ENCODE measurements at regions not wholly inside any gene's neighbourhood (a gene's known extent, or its start where the extent isn't known, plus 50 kb on each side); places are given as distances from the start of the nearest gene placed in this dataset.

- FAIRE-seq (no peak), DNase-seq (ENCODE audit: insufficient read length, low spot score) (no peak)
- no peak for TF ChIP-seq POLR2A (IDR thresholded peaks at IDR 0.05; ENCODE audit: low read depth, low read length)
Observed at GRCh38 chr13:74710006-74710405, 575.8 kb upstream of the KLF12 start.

DNA sequence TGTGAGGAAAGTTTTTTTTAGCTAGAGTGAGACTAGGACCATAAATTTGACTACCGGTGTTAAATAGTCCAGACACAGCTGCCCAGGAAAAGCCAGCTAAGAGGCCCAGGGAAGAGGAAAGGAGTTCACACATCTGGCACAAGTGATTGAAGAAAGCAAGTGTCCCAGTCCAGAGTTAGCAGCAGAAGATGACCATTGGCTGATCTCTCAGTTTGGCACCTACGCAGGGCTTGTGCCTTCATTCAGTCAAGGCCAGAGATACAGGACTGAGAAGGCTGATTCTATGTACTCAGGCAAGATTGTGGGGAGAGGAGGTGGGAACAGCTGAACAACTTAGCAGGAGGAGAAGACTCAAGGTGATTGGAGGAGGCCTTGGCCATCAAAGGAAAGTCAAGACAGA, 575.0 kb upstream of the KLF12 start:
- DNase-seq (ENCODE audit: insufficient read length, low spot score) (no peak), FAIRE-seq (no peak)
- TF ChIP-seq POLR2A (IDR thresholded peaks at IDR 0.05; ENCODE audit: low read depth, low read length), result no peak

GRCh38 chr13:74708629-74709028, 574.4 kb upstream of the KLF12 start:
- TF ChIP-seq POLR2A (IDR thresholded peaks at IDR 0.05; ENCODE audit: low read depth, low read length), result no peak
- DNase-seq (ENCODE audit: insufficient read length, low spot score) (no peak), FAIRE-seq (no peak)

GRCh38 chr13:74707291-74707690, 573.1 kb upstream of the KLF12 start:
- no peak for FAIRE-seq
- no peak for DNase-seq (ENCODE audit: insufficient read length, low spot score)

DNA sequence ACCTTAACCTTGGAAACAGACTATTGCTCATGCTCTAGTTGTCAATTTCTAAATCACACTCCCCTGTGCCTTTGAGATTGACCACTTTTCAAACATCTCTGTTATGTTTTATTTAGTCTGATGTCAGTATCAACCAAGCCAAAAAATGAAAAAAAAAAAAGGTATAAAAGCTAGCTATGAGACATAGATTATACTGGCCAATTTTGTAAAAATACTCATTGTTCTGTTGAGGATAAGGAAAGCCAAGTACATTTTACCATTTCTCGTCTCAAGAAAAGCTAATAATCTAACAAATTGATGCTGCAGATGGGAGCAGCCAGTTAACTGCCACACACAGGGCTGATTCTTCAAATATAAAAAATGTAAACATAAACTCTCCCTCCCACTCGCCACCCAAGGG, 572.6 kb upstream of the KLF12 start:
- DNase-seq (ENCODE audit: insufficient read length, low spot score), result no peak
- TF ChIP-seq POLR2A (IDR thresholded peaks at IDR 0.05; ENCODE audit: low read depth, low read length), result no peak
- no peak for FAIRE-seq

More at GRCh38 chr13:74707291-74707690, 573.1 kb upstream of the KLF12 start:
- no peak for TF ChIP-seq POLR2A (IDR thresholded peaks at IDR 0.05; ENCODE audit: low read depth, low read length)

- no peak for FAIRE-seq
- no peak for TF ChIP-seq POLR2A (IDR thresholded peaks at IDR 0.05; ENCODE audit: low read depth, low read length)
- DNase-seq (ENCODE audit: insufficient read length, low spot score), result no peak
Observed at GRCh38 chr13:74705438-74705837, 571.2 kb upstream of the KLF12 start.

DNA sequence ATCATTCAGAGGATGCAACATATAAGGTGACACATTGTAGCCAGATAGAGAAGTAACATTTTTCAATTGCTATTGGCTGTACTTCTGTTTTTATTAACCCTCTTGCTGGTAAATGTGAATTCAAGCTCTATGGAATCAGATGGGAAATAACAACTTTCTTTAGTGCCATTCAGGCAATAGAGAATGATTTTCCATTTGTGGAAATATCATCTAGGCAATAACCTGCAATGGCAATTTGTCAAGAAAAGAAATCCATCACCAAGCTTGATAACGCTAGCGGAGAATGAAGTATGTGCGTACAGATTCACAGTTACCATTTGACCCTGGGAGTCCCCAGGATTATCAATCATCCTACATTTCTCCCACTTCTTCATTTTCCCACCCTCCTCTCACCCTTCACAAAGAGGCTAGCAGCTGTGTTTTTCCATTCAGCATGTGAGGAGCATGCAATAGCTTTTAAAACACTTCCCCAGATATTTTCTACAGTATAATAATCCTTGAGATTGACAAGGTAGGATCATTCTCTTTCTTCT, 569.7 kb upstream of the KLF12 start:
- no peak for FAIRE-seq
- TF ChIP-seq POLR2A (IDR thresholded peaks at IDR 0.05; ENCODE audit: low read depth, low read length), result no peak
- no peak for DNase-seq (ENCODE audit: insufficient read length, low spot score)

GRCh38 chr13:74696148-74696922, 562.1 kb upstream of the KLF12 start:
- no peak for TF ChIP-seq POLR2A (IDR thresholded peaks at IDR 0.05; ENCODE audit: low read depth, low read length)
- DNase-seq (ENCODE audit: insufficient read length, low spot score), result no peak
- no peak for FAIRE-seq

GRCh38 chr13:74695021-74695800, 561.0 kb upstream of the KLF12 start:
- no peak for TF ChIP-seq POLR2A (IDR thresholded peaks at IDR 0.05; ENCODE audit: low read depth, low read length)
- DNase-seq (ENCODE audit: insufficient read length, low spot score), result no peak
- FAIRE-seq, result no peak

DNA sequence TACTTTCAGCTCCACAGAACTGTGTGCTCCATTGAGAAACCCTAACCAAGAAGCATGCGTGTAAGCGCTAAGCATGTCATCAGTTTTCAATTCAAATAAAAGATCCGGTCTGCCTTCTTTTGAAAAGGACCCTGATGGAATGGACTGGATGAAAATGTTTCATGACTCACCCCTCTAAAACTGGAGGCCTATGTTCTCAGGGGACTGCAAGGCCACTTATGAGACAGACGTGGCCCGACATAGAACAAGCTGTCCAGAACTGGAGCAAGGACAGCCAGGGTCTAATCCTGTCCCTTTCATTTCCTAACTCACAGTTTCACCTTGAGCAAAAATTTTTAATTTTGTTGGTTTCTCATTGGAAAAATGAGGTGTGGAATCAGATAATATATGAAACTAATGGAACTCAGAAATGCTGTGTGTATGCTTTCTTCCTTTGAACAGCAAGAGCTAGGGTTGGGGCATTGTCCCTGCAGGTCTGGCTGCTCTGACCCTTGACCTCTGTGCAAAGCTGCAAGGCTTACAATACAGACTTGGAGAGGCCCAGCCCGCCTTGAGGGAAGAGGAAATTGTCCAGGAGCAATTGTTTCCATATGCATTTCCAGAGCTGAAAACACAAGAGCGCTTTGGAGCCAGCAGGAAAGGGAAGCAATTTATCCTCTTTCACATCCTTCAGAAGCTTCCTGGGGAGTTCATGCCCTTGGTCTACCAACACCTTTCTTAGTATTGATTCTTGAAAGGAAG, 553.4 kb upstream of the KLF12 start:
- TF ChIP-seq POLR2A (IDR thresholded peaks at IDR 0.05; ENCODE audit: low read depth, low read length), result no peak
- FAIRE-seq (no peak), DNase-seq (ENCODE audit: insufficient read length, low spot score) (no peak)

- DNase-seq (ENCODE audit: insufficient read length, low spot score) (no peak), FAIRE-seq (no peak)
- no peak for TF ChIP-seq POLR2A (IDR thresholded peaks at IDR 0.05; ENCODE audit: low read depth, low read length)
Observed at GRCh38 chr13:74683411-74683810, 549.2 kb upstream of the KLF12 start.

- TF ChIP-seq POLR2A (IDR thresholded peaks at IDR 0.05; ENCODE audit: low read depth, low read length), result no peak
- no peak for DNase-seq (ENCODE audit: insufficient read length, low spot score)
- no peak for FAIRE-seq
Observed at GRCh38 chr13:74682746-74683145, 548.5 kb upstream of the KLF12 start.

DNA sequence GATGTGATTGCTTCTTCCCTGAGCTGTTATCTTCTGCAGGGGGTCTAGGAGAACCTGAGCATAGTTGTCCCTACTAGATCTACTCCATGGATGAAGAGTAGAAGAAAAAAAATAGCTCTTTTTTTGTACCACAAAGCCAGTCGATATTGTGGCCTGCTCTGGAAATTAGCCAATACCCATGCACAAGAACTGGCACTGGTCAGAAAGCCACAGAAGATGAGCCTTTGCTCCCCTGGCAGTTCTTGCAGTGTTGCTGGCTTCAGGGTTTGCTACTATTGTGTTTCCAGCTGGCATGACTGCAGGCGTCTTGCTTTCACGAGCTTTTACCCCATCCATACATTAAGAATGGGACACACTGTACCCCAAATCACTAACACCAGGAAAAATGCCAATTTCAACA, 547.7 kb upstream of the KLF12 start:
- TF ChIP-seq POLR2A (IDR thresholded peaks at IDR 0.05; ENCODE audit: low read depth, low read length), result no peak
- no peak for FAIRE-seq

More for the DNA sequence above, 547.7 kb upstream of the KLF12 start:
- no peak for DNase-seq (ENCODE audit: insufficient read length, low spot score)
